ENCODE measurements at regions not wholly inside any gene's neighbourhood (a gene's known extent, or its start where the extent isn't known, plus 50 kb on each side); places are given as distances from the start of the nearest gene placed in this dataset.

DNA sequence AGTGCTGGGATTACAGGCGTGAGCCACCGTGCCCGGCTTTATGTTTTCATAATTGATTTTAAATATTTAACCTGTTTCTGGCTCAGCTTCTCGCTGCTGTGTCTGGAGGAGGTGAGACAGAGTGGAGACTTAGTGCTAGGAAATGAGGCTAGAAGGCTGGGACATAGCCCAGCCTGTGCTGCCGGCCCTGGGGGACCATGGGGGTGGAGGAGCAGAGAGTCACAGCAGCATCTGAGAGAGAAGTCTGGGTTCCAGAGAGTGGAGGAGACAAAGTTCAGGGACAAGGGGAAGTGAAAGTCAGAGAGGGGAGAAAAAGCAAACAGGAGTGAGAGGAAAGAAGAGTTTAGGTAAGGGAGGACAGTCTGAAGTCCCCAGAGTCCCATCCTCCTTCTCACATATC is 71.9 kb downstream of the LHX9 start:
- Histone ChIP-seq H3K9me3 (ENCODE audit: insufficient read depth, low read depth, low read length) (no peaks in the 10 kb centered on the region), H3K36me3 (ENCODE audit: insufficient read depth, low read length) (no peaks in the 10 kb centered on the region), H4K20me1 (ENCODE audit: insufficient read depth, low read length, poor library complexity, severe bottlenecking) (no peaks in the 10 kb centered on the region), H3K4me3 (ENCODE audit: low read length, poor library complexity, severe bottlenecking) (no peak overlapping the region), H3K4me1 (ENCODE audit: insufficient read depth, low read length, poor library complexity, severe bottlenecking) (peaks cover 14% of the 10 kb centered on the region), H3F3A (ENCODE audit: low read depth) (no peaks in the 10 kb centered on the region), H3K79me2 (ENCODE audit: insufficient read depth, low read length) (no peaks in the 10 kb centered on the region), H3K27me3 (ENCODE audit: insufficient read depth, low read length, poor library complexity, severe bottlenecking) (no peaks in the 10 kb centered on the region), H3K9ac (ENCODE audit: low read depth, low read length, poor library complexity, severe bottlenecking) (no peak overlapping the region), H3K9me2 (replicated peaks; ENCODE audit: low read depth, low read length) (no peaks in the 10 kb centered on the region), H3K4me2 (ENCODE audit: low read depth, low read length, poor library complexity, severe bottlenecking) (no peak overlapping the region), H2AFZ (ENCODE audit: low read length) (peak overlapping the region; percentile 6; the same call in 1 of the 2 replicates)
- TF ChIP-seq EZH2phosphoT487 (IDR thresholded peaks at IDR 0.05; ENCODE audit: borderline replicate concordance) = no peak
- TF ChIP-seq, protein P1, sequence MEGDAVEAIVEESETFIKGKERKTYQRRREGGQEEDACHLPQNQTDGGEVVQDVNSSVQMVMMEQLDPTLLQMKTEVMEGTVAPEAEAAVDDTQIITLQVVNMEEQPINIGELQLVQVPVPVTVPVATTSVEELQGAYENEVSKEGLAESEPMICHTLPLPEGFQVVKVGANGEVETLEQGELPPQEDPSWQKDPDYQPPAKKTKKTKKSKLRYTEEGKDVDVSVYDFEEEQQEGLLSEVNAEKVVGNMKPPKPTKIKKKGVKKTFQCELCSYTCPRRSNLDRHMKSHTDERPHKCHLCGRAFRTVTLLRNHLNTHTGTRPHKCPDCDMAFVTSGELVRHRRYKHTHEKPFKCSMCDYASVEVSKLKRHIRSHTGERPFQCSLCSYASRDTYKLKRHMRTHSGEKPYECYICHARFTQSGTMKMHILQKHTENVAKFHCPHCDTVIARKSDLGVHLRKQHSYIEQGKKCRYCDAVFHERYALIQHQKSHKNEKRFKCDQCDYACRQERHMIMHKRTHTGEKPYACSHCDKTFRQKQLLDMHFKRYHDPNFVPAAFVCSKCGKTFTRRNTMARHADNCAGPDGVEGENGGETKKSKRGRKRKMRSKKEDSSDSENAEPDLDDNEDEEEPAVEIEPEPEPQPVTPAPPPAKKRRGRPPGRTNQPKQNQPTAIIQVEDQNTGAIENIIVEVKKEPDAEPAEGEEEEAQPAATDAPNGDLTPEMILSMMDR (conservative IDR thresholded peaks at IDR 0.05; ENCODE audit: low read length) = no peak

DNA sequence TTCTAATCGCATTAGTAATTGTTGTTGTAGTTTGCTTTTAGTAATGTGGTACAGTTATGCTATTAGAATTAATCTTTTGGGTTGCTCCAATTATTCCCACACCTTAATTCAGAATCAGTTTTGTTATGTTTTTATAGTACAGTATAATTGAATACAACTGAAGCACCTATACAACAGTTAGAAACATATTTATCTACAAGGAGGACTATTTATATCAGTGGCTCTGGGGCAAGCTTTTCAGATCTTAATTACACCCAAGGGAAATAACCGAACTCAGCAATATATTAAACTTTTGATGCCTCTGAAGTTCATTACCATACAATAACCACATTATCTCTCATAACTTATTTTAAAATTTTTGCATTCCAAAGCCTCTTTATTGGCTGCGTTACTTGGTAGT is 74.4 kb downstream of the LHX9 start:
- no peaks in the 10 kb centered on the region for H3K9me3 ChIP-seq (ENCODE audit: insufficient read depth, low read depth, low read length)
- H3F3A ChIP-seq (ENCODE audit: low read depth) = no peaks in the 10 kb centered on the region
- peak overlapping the region; percentile 31 for H3K4me2 ChIP-seq (ENCODE audit: low read depth, low read length, poor library complexity, severe bottlenecking)
- no peaks in the 10 kb centered on the region for H3K36me3 ChIP-seq (ENCODE audit: insufficient read depth, low read length)
- H3K27me3 ChIP-seq (ENCODE audit: insufficient read depth, low read length, poor library complexity, severe bottlenecking) = no peaks in the 10 kb centered on the region
- H3K4me3 ChIP-seq (ENCODE audit: low read length, poor library complexity, severe bottlenecking) = no peak overlapping the region
- H3K79me2 ChIP-seq (ENCODE audit: insufficient read depth, low read length) = no peaks in the 10 kb centered on the region
- no peaks in the 10 kb centered on the region for H4K20me1 ChIP-seq (ENCODE audit: insufficient read depth, low read length, poor library complexity, severe bottlenecking)
- peaks cover 14% of the 10 kb centered on the region for H3K4me1 ChIP-seq (ENCODE audit: insufficient read depth, low read length, poor library complexity, severe bottlenecking)
- H2AFZ ChIP-seq (ENCODE audit: low read length) = no peak overlapping the region; the same call in 1 of the 2 replicates
- no peaks in the 10 kb centered on the region for H3K9me2 ChIP-seq (replicated peaks; ENCODE audit: low read depth, low read length)
- no peak for TF ChIP-seq EZH2phosphoT487 (IDR thresholded peaks at IDR 0.05; ENCODE audit: borderline replicate concordance)
- TF ChIP-seq, protein P1 (conservative IDR thresholded peaks at IDR 0.05; ENCODE audit: low read length) = no peak
- H3K9ac ChIP-seq (ENCODE audit: low read depth, low read length, poor library complexity, severe bottlenecking) = no peak overlapping the region

DNA sequence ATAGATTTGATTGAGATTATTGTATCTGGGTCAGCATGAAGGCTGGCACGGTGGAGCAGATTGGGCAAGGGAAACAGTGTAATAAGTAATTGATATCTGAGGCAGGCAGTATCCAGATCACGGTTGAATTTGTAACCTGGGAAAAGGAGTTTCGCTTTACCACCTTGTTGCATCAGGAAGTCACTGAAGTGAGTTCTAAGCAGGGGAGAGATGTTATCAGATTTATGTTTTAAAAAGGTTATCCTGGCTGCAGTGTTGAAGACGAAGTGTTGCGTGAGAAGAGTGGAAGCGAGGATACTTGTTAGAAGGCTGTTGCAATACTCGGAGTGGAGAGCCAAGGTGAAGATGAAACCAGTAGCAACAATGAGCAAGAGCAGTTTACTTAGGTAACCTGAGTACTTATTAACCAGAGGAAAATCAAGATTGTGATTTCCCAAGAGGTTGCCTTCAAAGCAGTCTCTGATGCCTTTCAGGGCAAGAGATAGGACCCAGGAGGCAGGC is 77.8 kb downstream of the LHX9 start:
- Histone ChIP-seq H3K4me3 (ENCODE audit: low read length, poor library complexity, severe bottlenecking) (no peak overlapping the region), H3K36me3 (ENCODE audit: insufficient read depth, low read length) (no peaks in the 10 kb centered on the region), H3K9ac (ENCODE audit: low read depth, low read length, poor library complexity, severe bottlenecking) (no peak overlapping the region), H3K4me1 (ENCODE audit: insufficient read depth, low read length, poor library complexity, severe bottlenecking) (peaks cover 8% of the 10 kb centered on the region), H2AFZ (ENCODE audit: low read length) (no peak overlapping the region), H3K27me3 (ENCODE audit: insufficient read depth, low read length, poor library complexity, severe bottlenecking) (no peaks in the 10 kb centered on the region), H3F3A (ENCODE audit: low read depth) (no peaks in the 10 kb centered on the region), H3K4me2 (ENCODE audit: low read depth, low read length, poor library complexity, severe bottlenecking) (no peak overlapping the region), H3K9me2 (replicated peaks; ENCODE audit: low read depth, low read length) (no peaks in the 10 kb centered on the region), H3K79me2 (ENCODE audit: insufficient read depth, low read length) (no peaks in the 10 kb centered on the region), H3K9me3 (ENCODE audit: insufficient read depth, low read depth, low read length) (no peaks in the 10 kb centered on the region), H4K20me1 (ENCODE audit: insufficient read depth, low read length, poor library complexity, severe bottlenecking) (no peaks in the 10 kb centered on the region)
- TF ChIP-seq, protein P1 (conservative IDR thresholded peaks at IDR 0.05; ENCODE audit: low read length) = no peak
- no peak for TF ChIP-seq EZH2phosphoT487 (IDR thresholded peaks at IDR 0.05; ENCODE audit: borderline replicate concordance)
